HepG2 (cell line): ENCODE measurements at regions not wholly inside any gene's neighbourhood (a gene's known extent, or its start where the extent isn't known, plus 50 kb on each side); places are given as distances from the start of the nearest gene placed in this dataset.

Experiments used
- ATAC-seq: fragments of 200-7000 bp; cut with Tn5 transposase; 3 replicates; pipeline ENCODE4 v1.9.1; 2020; ENCODE audit warnings: mild to moderate bottlenecking, moderate library complexity
- BruUV-seq: library from RNA; stranded (reverse); fragments of 400-500 nt; replicated peaks from 2 replicates; lab custom pipeline; 2021; lab: Mats Ljungman, UMichigan
- CTCF ChIA-PET: fragments of 300-600 bp; formaldehyde crosslinking; extraction: SDS; loops from one replicate; lab custom pipeline; 2021; ENCODE audit warnings: low total read pairs, inconsistent platforms, low intra/inter-chr PET ratio; lab: Yijun Ruan, JAX
- POLR2A ChIA-PET: fragments of 350-600 bp; sonication (Branson Sonifier 250); formaldehyde crosslinking; loops from one replicate; lab custom pipeline; 2020; ENCODE audit warnings: antibody characterized with exemption, inconsistent platforms; lab: Yijun Ruan, JAX
- DNase-seq: peaks from one replicate; pipeline ENCODE4 v3.0.0-alpha.2; 2015; ENCODE audit warnings: low spot score
- FAIRE-seq: peaks from 3 replicates; lab custom pipeline; 2011; peaks lifted over from hg19 to GRCh38; lab: Jason Lieb, UNC
- H2AFZ ChIP-seq: one replicate; pipeline ENCODE4 v1.6.1; 2011; ENCODE audit warnings: low read length, inconsistent platforms
- H3K27ac ChIP-seq: fragments of 300-600 bp; 3 replicates; pipeline ENCODE4 v1.8.0; 2011; ENCODE audit warnings: mixed run types, mild to moderate bottlenecking, mixed read lengths, low read length, inconsistent platforms; ENCODE audit not compliant: insufficient read depth; ENCODE audit errors: extremely low read length
- H3K27me3 ChIP-seq, 2 experiments: fragments of 200-600 bp in 1 of 2; 2 replicates in 1 of 2; 3 replicates in 1 of 2; pipeline versions ENCODE4 v1.6.0 to v1.8.0; 2011; ENCODE audit warnings: low read length in 2 of 2, mild to moderate bottlenecking in 2 of 2, moderate library complexity in 2 of 2, inconsistent platforms in 1 of 2; ENCODE audit not compliant: insufficient read depth in 2 of 2, control insufficient read depth in 1 of 2
- H3K36me3 ChIP-seq, 2 experiments: fragments of 200-600 bp in 1 of 2; replicated peaks in 1 of 2; 2 replicates in 1 of 2; 3 replicates in 1 of 2; pipeline versions ENCODE4 v1.5.1 to v1.8.0; 2011; ENCODE audit warnings: low read length in 2 of 2, inconsistent platforms in 1 of 2; ENCODE audit not compliant: insufficient read depth in 2 of 2, control insufficient read depth in 1 of 2
- H3K4me1 ChIP-seq: 2 replicates; pipeline ENCODE4 v1.5.1; 2012; ENCODE audit warnings: low read length, inconsistent platforms; ENCODE audit not compliant: insufficient read depth
- H3K4me2 ChIP-seq: 2 replicates; pipeline ENCODE4 v1.6.0; 2011; ENCODE audit warnings: low read depth, low read length, inconsistent platforms
- H3K4me3 ChIP-seq, 3 experiments: fragments of 200-600 bp in 1 of 3; sonication (generic), shearing (Covaris generic) in 1 of 3; replicated peaks in 1 of 3; 2 replicates each; pipeline ENCODE4 v1.5.1; 2011 to 2016; ENCODE audit warnings: low read length in 3 of 3, inconsistent platforms in 2 of 3, low read depth in 2 of 3, mild to moderate bottlenecking in 2 of 3, control low read depth in 1 of 3, mixed read lengths in 1 of 3; ENCODE audit not compliant: insufficient read depth in 1 of 3
- H3K79me2 ChIP-seq: one replicate; pipeline ENCODE4 v1.6.1; 2011; ENCODE audit warnings: low read length, inconsistent platforms; ENCODE audit not compliant: insufficient read depth
- H3K9ac ChIP-seq: 2 replicates; pipeline ENCODE4 v1.6.0; 2011; ENCODE audit warnings: mild to moderate bottlenecking, low read depth, low read length, inconsistent platforms; ENCODE audit not compliant: insufficient read depth
- H3K9me3 ChIP-seq: 2 replicates; pipeline ENCODE4 v1.5.1; 2012; ENCODE audit warnings: mild to moderate bottlenecking, low read length
- H4K20me1 ChIP-seq: 2 replicates; pipeline ENCODE4 v1.6.0; 2011; ENCODE audit warnings: inconsistent platforms, mild to moderate bottlenecking, low read length, moderate library complexity; ENCODE audit not compliant: insufficient read depth
- MEIS1 ChIP-seq: sonication (generic); formaldehyde crosslinking; IDR thresholded peaks from 2 replicates; pipeline ENCODE4 v1.9.0; 2021; ENCODE audit warnings: mild to moderate bottlenecking, missing genetic modification reagents, moderate library complexity, borderline replicate concordance
- RBAK ChIP-seq: sonication (generic); formaldehyde crosslinking; IDR thresholded peaks from 2 replicates; pipeline ENCODE4 v1.5.1; 2020; ENCODE audit warnings: mild to moderate bottlenecking, missing genetic modification reagents
- SALL2 ChIP-seq: sonication (generic); formaldehyde crosslinking; IDR thresholded peaks from 2 replicates; pipeline ENCODE4 v1.8.1; 2023; ENCODE audit warnings: mild to moderate bottlenecking, missing genetic modification reagents, inconsistent platforms
- SRY ChIP-seq: sonication (generic); formaldehyde crosslinking; IDR thresholded peaks from 2 replicates; pipeline ENCODE4 v1.8.0; 2022; ENCODE audit warnings: mild to moderate bottlenecking, missing genetic modification reagents
- TP53 ChIP-seq: sonication (generic); formaldehyde crosslinking; conservative IDR thresholded peaks from 2 replicates; pipeline ENCODE4 v1.4.0; 2020; ENCODE audit warnings: missing genetic modification reagents
- ZNF180 ChIP-seq: sonication (generic); formaldehyde crosslinking; IDR thresholded peaks from 2 replicates; pipeline ENCODE4 v1.4.0; 2020; ENCODE audit warnings: low read depth, missing genetic modification reagents, borderline replicate concordance
- ZSCAN9 ChIP-seq: IDR thresholded peaks from 2 replicates; pipeline ENCODE4 v1.6.1; 2016; ENCODE audit warnings: borderline replicate concordance
- WGBS: methylation state at CpG from one replicate; pipeline ENCODE4 v1.1.6; 2017; ENCODE audit warnings: low lambda C conversion rate; 5-methylcytosine and 5-hydroxymethylcytosine counted together
- in situ Hi-C: cut with HindIII; loops from 2 replicates; pipeline ENCODE4 v1.10.0; 2017; ENCODE audit warnings: low pct_unique_long_range_greater_than_20kb; ENCODE audit not compliant: extremely low pct_ligation_motif_present
- intact Hi-C: fragments of 100-400 bp; cut with micrococcal nuclease; formaldehyde crosslinking; loops from one replicate; pipeline ENCODE4 v1.10.0; 2022; ENCODE audit not compliant: unreplicated experiment
- TF ChIP-seq, protein P1 (sequence below): sonication (generic); formaldehyde crosslinking; IDR thresholded peaks from 2 replicates; pipeline ENCODE4 v1.8.0; 2022; ENCODE audit warnings: missing genetic modification reagents, low read depth, mild to moderate bottlenecking, borderline replicate concordance
- TF ChIP-seq, protein P2 (sequence below), 2 experiments: sonication (generic) in 1 of 2; formaldehyde crosslinking in 1 of 2; IDR thresholded peaks; 2 replicates each; pipeline versions ENCODE4 v1.5.1 to v1.6.1; 2011 to 2020; ENCODE audit warnings: borderline replicate concordance in 1 of 2, low read depth in 1 of 2, low read length in 1 of 2, mild to moderate bottlenecking in 1 of 2, missing genetic modification reagents in 1 of 2, moderate library complexity in 1 of 2
- TF ChIP-seq, protein P3 (sequence below): sonication (generic); formaldehyde crosslinking; IDR thresholded peaks from 2 replicates; pipeline ENCODE4 v1.5.0; 2020; ENCODE audit warnings: missing genetic modification reagents
- TF ChIP-seq, protein P4 (sequence below): sonication (generic); formaldehyde crosslinking; IDR thresholded peaks from 2 replicates; pipeline ENCODE4 v1.8.0; 2023; ENCODE audit warnings: mild to moderate bottlenecking, missing genetic modification reagents

DNA sequence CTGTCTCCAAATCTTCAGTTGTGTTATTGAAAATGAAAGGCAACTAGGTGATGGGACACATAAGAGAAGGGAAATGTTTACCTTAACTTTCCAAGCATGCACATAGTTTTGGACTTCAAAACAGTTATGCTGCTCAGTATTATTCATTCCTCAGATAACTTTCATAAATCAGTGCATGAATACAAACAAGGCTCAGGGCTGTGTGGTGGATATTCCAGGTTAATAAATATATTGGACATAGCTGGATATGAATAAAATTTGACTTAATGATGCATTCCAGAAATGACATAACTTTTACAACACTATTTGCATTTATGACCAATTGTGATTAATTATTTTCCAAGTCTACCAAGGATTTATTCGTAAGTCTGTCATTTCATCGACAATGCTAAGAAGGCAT, 301.2 kb upstream of the ZNF804A start:
- DNase-seq (no peak), ATAC-seq (no peak), FAIRE-seq (no peak)
- TF ChIP-seq RBAK: no peak
- TF ChIP-seq ZSCAN9 (CRISPR knock-in tag): no peak
- TF ChIP-seq, protein P1, sequence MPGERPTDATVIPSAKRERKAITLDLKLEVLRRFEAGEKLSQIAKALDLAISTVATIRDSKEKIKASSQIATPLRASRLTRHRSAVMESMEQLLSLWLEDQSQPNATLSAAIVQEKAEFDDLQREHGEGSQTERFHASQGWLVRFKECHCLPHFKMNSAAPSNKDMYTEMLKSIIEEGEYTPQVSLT (CRISPR knock-in tag): no peak
- TF ChIP-seq, protein P2, sequence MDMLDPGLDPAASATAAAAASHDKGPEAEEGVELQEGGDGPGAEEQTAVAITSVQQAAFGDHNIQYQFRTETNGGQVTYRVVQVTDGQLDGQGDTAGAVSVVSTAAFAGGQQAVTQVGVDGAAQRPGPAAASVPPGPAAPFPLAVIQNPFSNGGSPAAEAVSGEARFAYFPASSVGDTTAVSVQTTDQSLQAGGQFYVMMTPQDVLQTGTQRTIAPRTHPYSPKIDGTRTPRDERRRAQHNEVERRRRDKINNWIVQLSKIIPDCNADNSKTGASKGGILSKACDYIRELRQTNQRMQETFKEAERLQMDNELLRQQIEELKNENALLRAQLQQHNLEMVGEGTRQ (IDR thresholded peaks at IDR 0.05; ENCODE audit: low read depth, low read length): no peak
- TF ChIP-seq, protein P2 (CRISPR knock-in tag; IDR thresholded peaks at IDR 0.05; ENCODE audit: borderline replicate concordance): no peak
- H3K36me3 ChIP-seq: no peaks in the 10 kb centered on the region
- BruUV-seq: no TSS peak
- intact Hi-C loops (no loop called here), in situ Hi-C loops (no loop called here)
- no peaks in the 10 kb centered on the region for H3K9me3 ChIP-seq
- ChIA-PET POLR2A (no interaction called here), CTCF (no interaction called here)
- H4K20me1 ChIP-seq: no peaks in the 10 kb centered on the region
- no peak overlapping the region for H3K4me2 ChIP-seq
- H3K4me1 ChIP-seq: no peaks in the 10 kb centered on the region
- H3K4me3 ChIP-seq: no peak overlapping the region
- H3K27me3 ChIP-seq: no peaks in the 10 kb centered on the region
- H2AFZ ChIP-seq: no peak overlapping the region
- H3K9ac ChIP-seq: no peak overlapping the region
- 4% methylated on average over 2 of the region's 2 CpGs for WGBS
- no peaks in the 10 kb centered on the region for H3K79me2 ChIP-seq
- H3K27ac ChIP-seq: no peak overlapping the region

DNA sequence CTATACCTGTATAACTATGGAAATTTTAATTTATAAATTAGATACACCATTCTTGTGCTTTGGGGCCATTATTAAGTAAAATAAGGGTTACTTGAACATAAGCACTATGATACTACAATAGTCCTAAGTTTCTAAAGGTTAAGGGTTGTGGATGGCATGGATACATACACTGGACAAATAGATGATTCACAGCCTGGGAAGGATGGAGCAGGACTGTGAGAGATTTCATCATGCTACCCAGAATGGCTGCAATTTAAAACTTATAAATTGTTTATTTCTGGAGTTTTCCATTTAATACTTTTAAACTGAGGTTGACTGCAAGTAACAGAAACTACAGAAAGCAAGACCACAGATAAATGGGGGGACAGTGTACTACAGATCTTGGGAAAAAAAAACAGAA, 295.8 kb upstream of the ZNF804A start:
- H3K4me1 ChIP-seq: no peaks in the 10 kb centered on the region
- intact Hi-C loops (no loop called here), in situ Hi-C loops (no loop called here)
- DNase-seq: no peak
- CTCF ChIA-PET: no interaction called here
- BruUV-seq: no TSS peak
- no peaks in the 10 kb centered on the region for H3K36me3 ChIP-seq
- H3K9ac ChIP-seq: no peak overlapping the region
- no peaks in the 10 kb centered on the region; the same call in 1 of the 2 replicates for H4K20me1 ChIP-seq
- FAIRE-seq: no peak
- POLR2A ChIA-PET: no interaction called here
- H3K4me2 ChIP-seq: no peak overlapping the region
- H3K9me3 ChIP-seq: no peaks in the 10 kb centered on the region
- no peak overlapping the region for H2AFZ ChIP-seq
- H3K4me3 ChIP-seq: no peak overlapping the region
- no peaks in the 10 kb centered on the region for H3K27me3 ChIP-seq
- no peak for ATAC-seq
- H3K27ac ChIP-seq: no peak overlapping the region
- H3K79me2 ChIP-seq: no peaks in the 10 kb centered on the region
- TF ChIP-seq SALL2 (CRISPR knock-in tag) (no peak), ZNF180 (CRISPR knock-in tag) (no peak), TP53 (no peak), ZSCAN9 (CRISPR knock-in tag) (no peak), SRY (CRISPR knock-in tag) (no peak), MEIS1 (CRISPR knock-in tag) (no peak)
- TF ChIP-seq, protein P3, sequence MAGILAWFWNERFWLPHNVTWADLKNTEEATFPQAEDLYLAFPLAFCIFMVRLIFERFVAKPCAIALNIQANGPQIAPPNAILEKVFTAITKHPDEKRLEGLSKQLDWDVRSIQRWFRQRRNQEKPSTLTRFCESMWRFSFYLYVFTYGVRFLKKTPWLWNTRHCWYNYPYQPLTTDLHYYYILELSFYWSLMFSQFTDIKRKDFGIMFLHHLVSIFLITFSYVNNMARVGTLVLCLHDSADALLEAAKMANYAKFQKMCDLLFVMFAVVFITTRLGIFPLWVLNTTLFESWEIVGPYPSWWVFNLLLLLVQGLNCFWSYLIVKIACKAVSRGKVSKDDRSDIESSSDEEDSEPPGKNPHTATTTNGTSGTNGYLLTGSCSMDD (CRISPR knock-in tag): no peak
- TF ChIP-seq, protein P4, sequence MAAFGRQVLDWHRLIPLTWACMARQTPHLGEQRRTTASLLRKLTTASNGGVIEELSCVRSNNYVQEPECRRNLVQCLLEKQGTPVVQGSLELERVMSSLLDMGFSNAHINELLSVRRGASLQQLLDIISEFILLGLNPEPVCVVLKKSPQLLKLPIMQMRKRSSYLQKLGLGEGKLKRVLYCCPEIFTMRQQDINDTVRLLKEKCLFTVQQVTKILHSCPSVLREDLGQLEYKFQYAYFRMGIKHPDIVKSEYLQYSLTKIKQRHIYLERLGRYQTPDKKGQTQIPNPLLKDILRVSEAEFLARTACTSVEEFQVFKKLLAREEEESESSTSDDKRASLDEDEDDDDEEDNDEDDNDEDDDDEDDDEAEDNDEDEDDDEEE (CRISPR knock-in tag): no peak
